GM12875 (cell line): ENCODE measurements at regions not wholly inside any gene's neighbourhood (a gene's known extent, or its start where the extent isn't known, plus 50 kb on each side); places are given as distances from the start of the nearest gene placed in this dataset.

Experiments used
- H3K4me3 ChIP-seq: one replicate; pipeline ENCODE4 v1.5.1; 2011; ENCODE audit warnings: low read depth, low read length, control low read depth
- TF ChIP-seq, protein P1 (sequence below): IDR thresholded peaks from 2 replicates; pipeline ENCODE4 v1.5.1; 2011; ENCODE audit warnings: low read depth, mild to moderate bottlenecking, control low read depth, inconsistent platforms, low read length, moderate library complexity, borderline replicate concordance; ENCODE audit not compliant: insufficient read depth

DNA sequence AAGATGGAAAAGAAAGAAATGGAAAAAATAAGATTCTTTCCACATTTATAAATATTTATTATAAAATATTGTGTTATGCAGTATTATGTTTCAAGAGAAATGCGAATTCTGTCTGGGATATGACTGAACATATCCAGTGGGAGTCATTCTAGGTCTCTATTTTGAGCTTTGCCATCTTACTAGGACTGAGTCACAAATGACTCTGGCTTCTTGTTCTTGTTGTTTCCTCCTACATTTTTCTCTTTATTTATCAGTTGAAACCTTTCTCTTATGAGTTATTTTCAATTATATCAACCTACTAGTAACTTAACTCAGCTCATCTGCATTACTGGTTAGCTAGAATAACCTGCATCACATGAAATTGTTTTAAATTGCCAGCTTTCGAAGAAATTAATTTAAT is 1247.3 kb downstream of the SLITRK1 start:
- TF ChIP-seq, protein P1, sequence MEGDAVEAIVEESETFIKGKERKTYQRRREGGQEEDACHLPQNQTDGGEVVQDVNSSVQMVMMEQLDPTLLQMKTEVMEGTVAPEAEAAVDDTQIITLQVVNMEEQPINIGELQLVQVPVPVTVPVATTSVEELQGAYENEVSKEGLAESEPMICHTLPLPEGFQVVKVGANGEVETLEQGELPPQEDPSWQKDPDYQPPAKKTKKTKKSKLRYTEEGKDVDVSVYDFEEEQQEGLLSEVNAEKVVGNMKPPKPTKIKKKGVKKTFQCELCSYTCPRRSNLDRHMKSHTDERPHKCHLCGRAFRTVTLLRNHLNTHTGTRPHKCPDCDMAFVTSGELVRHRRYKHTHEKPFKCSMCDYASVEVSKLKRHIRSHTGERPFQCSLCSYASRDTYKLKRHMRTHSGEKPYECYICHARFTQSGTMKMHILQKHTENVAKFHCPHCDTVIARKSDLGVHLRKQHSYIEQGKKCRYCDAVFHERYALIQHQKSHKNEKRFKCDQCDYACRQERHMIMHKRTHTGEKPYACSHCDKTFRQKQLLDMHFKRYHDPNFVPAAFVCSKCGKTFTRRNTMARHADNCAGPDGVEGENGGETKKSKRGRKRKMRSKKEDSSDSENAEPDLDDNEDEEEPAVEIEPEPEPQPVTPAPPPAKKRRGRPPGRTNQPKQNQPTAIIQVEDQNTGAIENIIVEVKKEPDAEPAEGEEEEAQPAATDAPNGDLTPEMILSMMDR = no peak

GRCh38 chr13:82627183-82627582 is 1255.1 kb downstream of the SLITRK1 start:
- TF ChIP-seq, protein P1 = no peak
- no peak overlapping the region for H3K4me3 ChIP-seq

More for the DNA sequence above, 1247.3 kb downstream of the SLITRK1 start:
- no peak overlapping the region for H3K4me3 ChIP-seq

GRCh38 chr13:82625717-82626116 is 1256.6 kb downstream of the SLITRK1 start:
- TF ChIP-seq, protein P1 = no peak
- H3K4me3 ChIP-seq = no peak overlapping the region

- no peak overlapping the region for H3K4me3 ChIP-seq
- TF ChIP-seq, protein P1 = no peak
These were observed 1267.2 kb downstream of the SLITRK1 start for GRCh38 chr13:82615043-82615442.

DNA sequence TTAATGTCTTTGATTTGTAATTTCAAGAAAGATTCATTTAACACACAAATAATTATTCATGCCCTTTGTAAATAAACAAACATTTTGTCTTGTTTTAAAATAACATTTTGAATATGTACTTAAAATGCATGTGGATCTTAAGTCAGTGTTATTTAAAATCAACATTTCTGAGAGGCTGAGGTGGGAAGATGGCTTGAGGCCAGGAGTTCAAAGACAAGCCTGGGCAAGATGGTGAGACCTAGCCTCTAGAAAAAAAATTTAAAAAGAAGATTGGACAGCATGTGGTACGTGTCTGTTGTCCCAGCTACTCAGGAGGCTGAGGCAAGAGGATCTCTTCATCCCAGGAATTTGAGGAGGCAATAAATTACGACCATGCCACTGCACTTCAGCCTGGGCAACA is 1268.2 kb downstream of the SLITRK1 start:
- H3K4me3 ChIP-seq = no peak overlapping the region
- TF ChIP-seq, protein P1 = no peak

DNA sequence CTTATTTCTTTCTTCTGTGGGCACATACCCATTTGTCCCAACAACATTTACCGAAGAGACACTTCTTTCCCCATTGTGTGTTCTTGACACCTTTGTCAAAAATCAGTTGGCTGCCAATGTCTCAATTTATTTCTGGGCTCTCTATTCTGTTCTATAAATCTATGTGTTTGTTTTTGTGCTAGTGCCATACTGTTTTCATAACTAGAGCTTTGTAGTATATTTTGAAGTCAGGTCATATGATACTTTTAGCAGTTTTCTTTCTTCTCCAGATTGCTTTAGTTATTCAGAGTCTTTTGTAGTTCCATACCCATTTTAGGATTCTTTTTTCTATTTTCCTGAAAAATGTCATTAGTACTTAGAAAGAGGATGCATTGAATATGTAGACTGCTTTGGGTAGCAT is 1276.3 kb downstream of the SLITRK1 start:
- H3K4me3 ChIP-seq = no peak overlapping the region
- TF ChIP-seq, protein P1 = no peak

DNA sequence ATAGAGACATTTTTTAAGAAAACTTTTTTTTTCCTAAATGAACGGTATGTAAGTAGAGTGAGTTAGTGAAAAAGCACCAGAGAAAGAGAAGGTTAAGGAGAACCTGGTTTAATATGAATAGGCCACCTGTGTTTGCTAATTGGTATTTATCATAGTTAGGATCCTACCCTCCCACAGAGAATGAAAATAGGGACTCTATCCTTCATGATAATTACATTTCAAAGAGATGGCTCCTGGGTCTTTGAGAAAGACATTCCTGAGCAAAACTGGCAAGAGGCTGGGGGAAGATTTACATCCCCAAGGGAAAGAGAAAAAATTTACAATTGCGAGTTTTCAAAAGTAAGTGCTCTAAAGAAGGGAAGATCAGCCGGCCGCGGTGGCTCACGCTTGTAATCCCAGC is 1284.5 kb downstream of the SLITRK1 start:
- TF ChIP-seq, protein P1 = no peak
- no peak overlapping the region for H3K4me3 ChIP-seq
